Esophagus mucosa (tissue), 1 donor: ENCODE measurements at regions not wholly inside any gene's neighbourhood (a gene's known extent, or its start where the extent isn't known, plus 50 kb on each side); places are given as distances from the start of the nearest gene placed in this dataset.
"Not testable (repeated sequence)": the region's sequence is repeated elsewhere in the genome, so short reads cannot be mapped to it uniquely, and the experiment has no call there.

Experiments used
- ATAC-seq: fragments of 200-7000 bp; cut with Tn5 transposase; one replicate; pipeline ENCODE4 v1.9.1; 2020
- donor health status: DM: yes; HTN: yes; CAD: no.

GRCh38 chr14:89067293-89067972, 243.0 kb downstream of the TTC8 start:
- ATAC-seq = no peak

GRCh38 chr14:89078021-89078795, 253.8 kb downstream of the TTC8 start:
- ATAC-seq = no peak

- ATAC-seq = no peak
Measured at GRCh38 chr14:89085231-89085731, 260.8 kb downstream of the TTC8 start.

- ATAC-seq = no peak
Measured at GRCh38 chr14:89085737-89086382, 261.4 kb downstream of the TTC8 start.

GRCh38 chr14:89088530-89088929, 264.1 kb downstream of the TTC8 start:
- no peak for ATAC-seq

- ATAC-seq = no peak
Measured at GRCh38 chr14:89089330-89089729, 264.9 kb downstream of the TTC8 start.

- no peak for ATAC-seq
Measured at GRCh38 chr14:89091781-89092180, 267.3 kb downstream of the TTC8 start.

GRCh38 chr14:89093083-89093730, 268.8 kb downstream of the TTC8 start:
- no peak for ATAC-seq

- ATAC-seq = no peak
Measured at GRCh38 chr14:89095036-89095435, 270.6 kb downstream of the TTC8 start.

- ATAC-seq = no peak
Measured at GRCh38 chr14:89096946-89097345, 272.5 kb downstream of the TTC8 start.

- no peak for ATAC-seq
Measured at GRCh38 chr14:89098254-89098653, 273.8 kb downstream of the TTC8 start.

- ATAC-seq = not testable (repeated sequence)
Measured at GRCh38 chr14:89104171-89104817, 279.8 kb downstream of the TTC8 start.

- not testable (repeated sequence) for ATAC-seq
Measured at GRCh38 chr14:89104861-89105260, 280.4 kb downstream of the TTC8 start.
